Peyer's patch (tissue), 4 donors: ENCODE measurements at regions not wholly inside any gene's neighbourhood (a gene's known extent, or its start where the extent isn't known, plus 50 kb on each side); places are given as distances from the start of the nearest gene placed in this dataset.

Experiments
- CTCF ChIP-seq, 6 experiments: fragments of 450-650 bp in 4 of 6; fragments of 200-600 bp in 2 of 6; sonication (generic) in 1 of 6; IDR thresholded peaks; one replicate each; pipeline ENCODE4 v1.5.1; 2017 to 2019; ENCODE audit warnings: antibody characterized with exemption in 6 of 6, mild to moderate bottlenecking in 3 of 6, moderate library complexity in 1 of 6
- POLR2A ChIP-seq, 2 donors: fragments of 450-650 bp; IDR thresholded peaks; one replicate each; pipeline ENCODE4 v1.5.1; 2017; ENCODE audit warnings: antibody characterized with exemption in 2 of 2, mild to moderate bottlenecking in 2 of 2, moderate library complexity in 2 of 2

DNA sequence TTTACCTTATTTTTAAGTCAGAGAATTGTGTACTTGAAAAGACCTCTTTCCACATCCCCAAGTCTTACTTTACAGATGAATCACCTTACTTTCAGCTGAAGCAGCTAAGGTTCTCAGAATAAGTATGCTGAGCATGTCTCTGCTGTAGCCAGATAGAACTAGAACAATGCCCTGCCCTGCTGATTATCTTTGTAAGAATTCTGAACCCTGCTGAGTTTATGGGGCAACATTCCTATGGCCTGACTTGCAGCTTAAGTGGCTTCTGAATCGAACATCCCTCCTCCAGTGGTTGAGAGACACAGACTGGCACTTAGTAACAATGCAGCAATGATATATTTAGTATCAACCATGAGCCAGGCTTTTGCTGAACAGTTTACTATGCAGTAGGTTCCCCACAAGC is 592.0 kb upstream of the WWC1 start:
- TF ChIP-seq CTCF (IDR thresholded peaks at IDR 0.05), result no peak
- no peak for TF ChIP-seq POLR2A (IDR thresholded peaks at IDR 0.05)
